IMR-90 (cell line): ENCODE measurements at regions not wholly inside any gene's neighbourhood (a gene's known extent, or its start where the extent isn't known, plus 50 kb on each side); places are given as distances from the start of the nearest gene placed in this dataset.

Experiments
- ATAC-seq: fragments of 200-7000 bp; cut with Tn5 transposase; 2 replicates; pipeline ENCODE4 v1.9.1; 2020; ENCODE audit warnings: low read depth, mild to moderate bottlenecking, moderate library complexity
- BruUV-seq: library from RNA; stranded (reverse); fragments of 400-500 nt; replicated peaks from 2 replicates; lab custom pipeline; 2021; lab: Mats Ljungman, UMichigan
- CTCF ChIA-PET: fragments of 300-600 bp; formaldehyde crosslinking; extraction: SDS; loops from one replicate; lab custom pipeline; 2021; ENCODE audit warnings: antibody characterized with exemption; lab: Yijun Ruan, JAX
- POLR2A ChIA-PET: fragments of 300-600 bp; sonication (Branson Sonifier 250); formaldehyde crosslinking; loops from one replicate; lab custom pipeline; 2022; ENCODE audit warnings: antibody characterized with exemption; ENCODE audit not compliant: unreplicated experiment; lab: Charles Lee
- DNase-seq: peaks from one replicate; pipeline ENCODE4 v3.0.0; 2013
- H2AFZ ChIP-seq: replicated peaks from 2 replicates; pipeline ENCODE3; 2013; ENCODE audit warnings: low read length, mild to moderate bottlenecking; ENCODE audit not compliant: poor library complexity
- H2AK5ac ChIP-seq: 2 replicates; pipeline ENCODE4 v1.6.1; 2013; ENCODE audit warnings: low read depth, low read length, inconsistent platforms
- H2AK9ac ChIP-seq: replicated peaks from 2 replicates; pipeline ENCODE3; 2013; ENCODE audit warnings: mild to moderate bottlenecking, low read depth, low read length, moderate library complexity; ENCODE audit not compliant: poor library complexity
- H2BK120ac ChIP-seq: 2 replicates; pipeline ENCODE4 v1.6.1; 2013; ENCODE audit warnings: low read depth, low read length, inconsistent platforms
- H2BK15ac ChIP-seq: 3 replicates; pipeline ENCODE4 v1.6.1; 2013; ENCODE audit warnings: low read depth, low read length, inconsistent platforms
- H2BK20ac ChIP-seq: 2 replicates; pipeline ENCODE4 v1.6.1; 2013; ENCODE audit warnings: low read depth, mild to moderate bottlenecking, inconsistent platforms, low read length, moderate library complexity
- H2BK5ac ChIP-seq: 2 replicates; pipeline ENCODE4 v1.6.1; 2013; ENCODE audit warnings: mild to moderate bottlenecking, low read depth, low read length, inconsistent platforms; ENCODE audit not compliant: poor library complexity, severe bottlenecking
- H3K14ac ChIP-seq: replicated peaks from 2 replicates; pipeline ENCODE4 v1.6.1; 2013; ENCODE audit warnings: low read depth, low read length, inconsistent platforms
- H3K18ac ChIP-seq: 2 replicates; pipeline ENCODE4 v1.6.1; 2013; ENCODE audit warnings: low read depth, low read length, control low read depth
- H3K23ac ChIP-seq: 2 replicates; pipeline ENCODE4 v1.6.1; 2013; ENCODE audit warnings: low read depth, low read length, inconsistent platforms
- H3K27ac ChIP-seq: 2 replicates; pipeline ENCODE4 v1.5.1; 2013; ENCODE audit warnings: mild to moderate bottlenecking, control low read depth, low read length; ENCODE audit not compliant: insufficient read depth
- H3K27me3 ChIP-seq: 2 replicates; pipeline ENCODE4 v1.6.1; 2013; ENCODE audit warnings: low read length; ENCODE audit not compliant: control insufficient read depth, insufficient read depth
- H3K36me3 ChIP-seq: 2 replicates; pipeline ENCODE4 v1.6.1; 2013; ENCODE audit warnings: low read length, mixed read lengths; ENCODE audit not compliant: control insufficient read depth, insufficient read depth
- H3K4ac ChIP-seq: 2 replicates; pipeline ENCODE4 v1.6.1; 2013; ENCODE audit warnings: low read depth, low read length, inconsistent platforms
- H3K4me1 ChIP-seq: 2 replicates; pipeline ENCODE4 v1.6.1; 2013; ENCODE audit warnings: low read length, mixed read lengths; ENCODE audit not compliant: control insufficient read depth, insufficient read depth
- H3K4me2 ChIP-seq: 2 replicates; pipeline ENCODE4 v1.6.1; 2013; ENCODE audit warnings: low read depth, mild to moderate bottlenecking, control low read depth, low read length, moderate library complexity
- H3K4me3 ChIP-seq: 2 replicates; pipeline ENCODE4 v1.5.1; 2013; ENCODE audit warnings: low read depth, mild to moderate bottlenecking, control low read depth, low read length, moderate library complexity; ENCODE audit not compliant: insufficient read depth
- H3K56ac ChIP-seq: 2 replicates; pipeline ENCODE4 v1.6.1; 2013; ENCODE audit warnings: low read length, inconsistent platforms; ENCODE audit not compliant: insufficient read depth; ENCODE audit errors: extremely low read depth
- H3K79me1 ChIP-seq, 2 experiments: 2 replicates each; pipeline ENCODE4 v1.6.1; 2013; ENCODE audit warnings: low read length in 2 of 2, inconsistent platforms in 1 of 2, low read depth in 1 of 2
- H3K9ac ChIP-seq: 2 replicates; pipeline ENCODE4 v1.6.1; 2013; ENCODE audit warnings: low read depth, low read length, control low read depth
- H3K9me1 ChIP-seq: 2 replicates; pipeline ENCODE4 v1.6.1; 2013; ENCODE audit warnings: low read length, inconsistent platforms; ENCODE audit not compliant: insufficient read depth
- H3K9me3 ChIP-seq: 2 replicates; pipeline ENCODE4 v1.6.1; 2013; ENCODE audit warnings: low read length; ENCODE audit not compliant: control insufficient read depth, insufficient read depth
- H4K20me1 ChIP-seq: 2 replicates; pipeline ENCODE4 v1.6.1; 2013; ENCODE audit warnings: low read length, inconsistent platforms; ENCODE audit not compliant: insufficient read depth
- H4K5ac ChIP-seq: 2 replicates; pipeline ENCODE4 v1.6.1; 2013; ENCODE audit warnings: mild to moderate bottlenecking, low read depth, low read length, control low read depth
- H4K8ac ChIP-seq, 2 experiments: 2 replicates each; pipeline ENCODE4 v1.6.1; 2013; ENCODE audit warnings: low read depth in 2 of 2, low read length in 2 of 2, control low read depth in 1 of 2, inconsistent platforms in 1 of 2
- H4K91ac ChIP-seq: 2 replicates; pipeline ENCODE4 v1.6.1; 2013; ENCODE audit warnings: low read depth, low read length, inconsistent platforms; ENCODE audit not compliant: insufficient read depth
- CHD1 ChIP-seq: IDR thresholded peaks from 2 replicates; pipeline ENCODE4 v1.6.1; 2012; ENCODE audit warnings: low read depth, low read length, improper control_type of control experiment
- CTCF ChIP-seq: conservative IDR thresholded peaks from 2 replicates; pipeline ENCODE4 v1.5.1; 2012; ENCODE audit warnings: mild to moderate bottlenecking, low read depth, low read length, improper control_type of control experiment
- RFX5 ChIP-seq: IDR thresholded peaks from 2 replicates; pipeline ENCODE4 v1.8.0; 2012; ENCODE audit warnings: low read depth, mild to moderate bottlenecking, low read length, moderate library complexity
- WGBS, 2 experiments: methylation state at CpG; one replicate each; pipeline versions ENCODE4 v1.1.5 to v1.1.7; 2013; ENCODE audit warnings: missing lambda C conversion rate in 2 of 2; ENCODE audit not compliant: insufficient read length in 1 of 2; ENCODE audit errors: extremely low coverage in 2 of 2; 5-methylcytosine and 5-hydroxymethylcytosine counted together
- dilution Hi-C: fragments of 300-500 bp; cut with HindIII; formaldehyde crosslinking; loops from one replicate; pipeline ENCODE4 v1.14.3; 2018; ENCODE audit warnings: low sequenced_read_pairs; ENCODE audit not compliant: unreplicated experiment
- in situ Hi-C: fragments of 300-500 bp; cut with MboI; formaldehyde crosslinking; loops from 3 replicates; pipeline ENCODE4 v1.14.3; 2019; ENCODE audit warnings: low sequenced_read_pairs, inconsistent platforms, mixed read lengths
- intact Hi-C: fragments of 100-400 bp; cut with micrococcal nuclease; formaldehyde crosslinking; loops from 2 replicates; pipeline ENCODE4 v1.10.0; 2022

- POLR2A ChIA-PET = no interaction called here
- DNase-seq (no peak), ATAC-seq (no peak)
- dilution Hi-C loops = no loop called here
- Histone ChIP-seq H3K9me3 (no peaks in the 10 kb centered on the region), H2AFZ (no peak overlapping the region), H3K14ac (no peak overlapping the region), H4K91ac (no peak overlapping the region), H2AK9ac (no peak overlapping the region), H3K27ac (no peak overlapping the region), H3K18ac (no peak overlapping the region), H3K4ac (no peak overlapping the region), H4K5ac (no peak overlapping the region), H3K56ac (no peak overlapping the region), H3K4me2 (no peak overlapping the region), H3K4me3 (no peak overlapping the region), H3K36me3 (no peaks in the 10 kb centered on the region), H2BK15ac (no peak overlapping the region), H2BK5ac (no peak overlapping the region), H2BK120ac (no peak overlapping the region), H3K27me3 (peaks cover 7% of the 10 kb centered on the region), H3K9ac (no peak overlapping the region), H3K79me1 (no peaks in the 10 kb centered on the region), H4K8ac (no peak overlapping the region), H3K9me1 (no peaks in the 10 kb centered on the region), H3K4me1 (no peaks in the 10 kb centered on the region), H3K23ac (no peak overlapping the region), H2AK5ac (no peak overlapping the region), H4K20me1 (no peaks in the 10 kb centered on the region), H2BK20ac (no peak overlapping the region)
- CTCF ChIA-PET = no interaction called here
- intact Hi-C loops = no loop called here
- BruUV-seq = no TSS peak
- WGBS, 2 experiments = no CpG with 5 or more reads among the region's 6 CpGs
- in situ Hi-C loops = no loop called here
- TF ChIP-seq RFX5 = no peak
- TF ChIP-seq CHD1 = no peak
- TF ChIP-seq CTCF = no peak
Measured at GRCh38 chr4:16384576-16384975, 158.3 kb upstream of the TAPT1 start.
